SK-N-SH (cell line): ENCODE measurements at regions not wholly inside any gene's neighbourhood (a gene's known extent, or its start where the extent isn't known, plus 50 kb on each side); places are given as distances from the start of the nearest gene placed in this dataset.

Source experiments
- CTCF ChIA-PET: fragments of 300-600, 350-600 bp; formaldehyde crosslinking; extraction: SDS; loops from one replicate; lab custom pipeline; 2021; lab: Yijun Ruan, JAX
- POLR2A ChIA-PET: fragments of 350-600 bp; sonication (Branson Sonifier 250); formaldehyde crosslinking; extraction: SDS; loops from one replicate; lab custom pipeline; 2020; ENCODE audit warnings: antibody characterized with exemption, inconsistent platforms; lab: Yijun Ruan, JAX
- DNase-seq: peaks from one replicate; pipeline ENCODE4 v3.0.0; 2012
- H2AFZ ChIP-seq: fragments of 200-600 bp; sonication (generic); 2 replicates; pipeline ENCODE4 v1.8.1; 2016; ENCODE audit warnings: antibody characterized with exemption, mild to moderate bottlenecking, low read depth
- H3F3A ChIP-seq: fragments of 200-600 bp; sonication (generic); replicated peaks from 2 replicates; pipeline ENCODE3; 2016; ENCODE audit warnings: antibody characterized with exemption, mild to moderate bottlenecking; ENCODE audit not compliant: insufficient read depth
- H3K27ac ChIP-seq, 2 experiments: fragments of 200-500 bp in 1 of 2; fragments of 200-600 bp in 1 of 2; sonication (Bioruptor generic) in 1 of 2; sonication (generic), shearing (Covaris generic) in 1 of 2; 2 replicates each; pipeline versions ENCODE4 v1.5.1 to v1.6.1; 2014 to 2016; ENCODE audit warnings: low read depth in 2 of 2, inconsistent platforms in 1 of 2, low read length in 1 of 2, mild to moderate bottlenecking in 1 of 2, mixed read lengths in 1 of 2
- H3K27me3 ChIP-seq: fragments of 200-600 bp; sonication (generic), shearing (Covaris generic); 2 replicates; pipeline ENCODE4 v1.6.1; 2016; ENCODE audit warnings: mixed run types; ENCODE audit not compliant: insufficient read depth
- H3K36me3 ChIP-seq, 2 experiments: fragments of 200-500 bp in 1 of 2; fragments of 200-600 bp in 1 of 2; sonication (Bioruptor generic) in 1 of 2; sonication (generic) in 1 of 2; replicated peaks in 1 of 2; 2 replicates each; pipeline versions ENCODE3 to v1.5.1; 2014 to 2016; ENCODE audit warnings: low read length in 1 of 2, mild to moderate bottlenecking in 1 of 2; ENCODE audit not compliant: insufficient read depth in 2 of 2, control insufficient read depth in 1 of 2
- H3K4me1 ChIP-seq, 2 experiments: fragments of 200-500 bp in 1 of 2; fragments of 200-600 bp in 1 of 2; sonication (Bioruptor generic) in 1 of 2; sonication (generic), shearing (Covaris generic) in 1 of 2; 2 replicates each; pipeline versions ENCODE4 v1.5.1 to v1.6.1; 2014 to 2016; ENCODE audit warnings: low read depth in 1 of 2, low read length in 1 of 2, mixed run types in 1 of 2; ENCODE audit not compliant: insufficient read depth in 2 of 2, control insufficient read depth in 1 of 2
- H3K4me2 ChIP-seq: fragments of 200-600 bp; sonication (generic), shearing (Covaris generic); 2 replicates; pipeline ENCODE4 v1.6.1; 2017; ENCODE audit warnings: mixed run types
- H3K4me3 ChIP-seq, 2 experiments: fragments of 200-500 bp in 1 of 2; fragments of 200-600 bp in 1 of 2; sonication (Bioruptor generic) in 1 of 2; sonication (generic), shearing (Covaris generic) in 1 of 2; 2 replicates each; pipeline versions ENCODE4 v1.5.1 to v1.8.1; 2014 to 2016; ENCODE audit warnings: low read depth in 2 of 2, inconsistent platforms in 1 of 2, low read length in 1 of 2, mild to moderate bottlenecking in 1 of 2, mixed read lengths in 1 of 2, moderate library complexity in 1 of 2
- H3K79me2 ChIP-seq: fragments of 200-600 bp; sonication (generic); 2 replicates; pipeline ENCODE4 v1.8.1; 2017; ENCODE audit warnings: mild to moderate bottlenecking; ENCODE audit not compliant: insufficient read depth
- H3K9ac ChIP-seq: fragments of 200-600 bp; sonication (generic); 2 replicates; pipeline ENCODE4 v1.6.1; 2017; ENCODE audit warnings: mixed run types
- H3K9me2 ChIP-seq: fragments of 200-600 bp; sonication (generic); 2 replicates; pipeline ENCODE4 v1.6.1; 2017; ENCODE audit warnings: mixed run types
- H3K9me3 ChIP-seq: fragments of 200-600 bp; sonication (generic); 2 replicates; pipeline ENCODE4 v1.6.1; 2017; ENCODE audit warnings: mixed run types, mild to moderate bottlenecking, moderate library complexity
- H4K20me1 ChIP-seq: fragments of 200-600 bp; sonication (generic); 2 replicates; pipeline ENCODE4 v1.6.1; 2017; ENCODE audit warnings: mild to moderate bottlenecking, mixed run types; ENCODE audit not compliant: insufficient read depth
- CTCF ChIP-seq: fragments of 200-600 bp; sonication (generic); IDR thresholded peaks from 2 replicates; pipeline ENCODE4 v1.6.1; 2017; ENCODE audit warnings: antibody characterized with exemption, mild to moderate bottlenecking, moderate library complexity
- EZH2phosphoT487 ChIP-seq: fragments of 200-600 bp; sonication (generic); IDR thresholded peaks from 2 replicates; pipeline ENCODE4 v1.6.1; 2017; ENCODE audit warnings: low read depth, mixed run types, mild to moderate bottlenecking, antibody characterized with exemption, moderate library complexity, borderline replicate concordance
- FOXJ3 ChIP-seq: sonication (generic); formaldehyde crosslinking; IDR thresholded peaks from 2 replicates; pipeline ENCODE4 v1.5.1; 2020; ENCODE audit warnings: mild to moderate bottlenecking, missing genetic modification reagents
- GABPA ChIP-seq: IDR thresholded peaks from 2 replicates; pipeline ENCODE4 v1.4.0; 2012; ENCODE audit warnings: low read depth, mild to moderate bottlenecking
- GATA2 ChIP-seq: sonication (generic); formaldehyde crosslinking; IDR thresholded peaks from 2 replicates; pipeline ENCODE4 v1.5.0; 2020; ENCODE audit warnings: mild to moderate bottlenecking, missing genetic modification reagents
- IRF3 ChIP-seq: fragments of 150-350 bp; IDR thresholded peaks from 2 replicates; pipeline ENCODE4 v1.6.1; 2016; ENCODE audit warnings: mild to moderate bottlenecking, low read depth, low read length
- MEF2A ChIP-seq: IDR thresholded peaks from 2 replicates; pipeline ENCODE4 v1.4.0; 2012; ENCODE audit warnings: low read depth, borderline replicate concordance
- PBX3 ChIP-seq: IDR thresholded peaks from 2 replicates; pipeline ENCODE4; 2012
- POLR2AphosphoS5 ChIP-seq: IDR thresholded peaks from 2 replicates; pipeline ENCODE4 v1.6.1; 2012; ENCODE audit warnings: low read depth, low read length
- RAD21 ChIP-seq: IDR thresholded peaks from 2 replicates; pipeline ENCODE4 v1.6.1; 2012; ENCODE audit warnings: mild to moderate bottlenecking, low read length
- RCOR1 ChIP-seq: fragments of 150-350 bp; IDR thresholded peaks from 2 replicates; pipeline ENCODE4 v1.6.1; 2017; ENCODE audit warnings: antibody characterized with exemption, low read length
- RXRA ChIP-seq: IDR thresholded peaks from 2 replicates; pipeline ENCODE4 v1.4.0; 2012; ENCODE audit warnings: low read depth, mild to moderate bottlenecking, borderline replicate concordance
- TAF1 ChIP-seq: IDR thresholded peaks from 2 replicates; pipeline ENCODE4 v1.6.1; 2012; ENCODE audit warnings: low read depth, mild to moderate bottlenecking, low read length, moderate library complexity, borderline replicate concordance
- USF1 ChIP-seq: IDR thresholded peaks from 2 replicates; pipeline ENCODE4 v1.4.0; 2012; ENCODE audit warnings: low read depth, borderline replicate concordance
- WGBS: methylation state at CpG from one replicate; pipeline ENCODE4 v1.1.6; 2017; ENCODE audit warnings: low lambda C conversion rate; 5-methylcytosine and 5-hydroxymethylcytosine counted together
- TF ChIP-seq, protein P1 (sequence below): IDR thresholded peaks from 2 replicates; pipeline ENCODE4 v1.6.1; 2012; ENCODE audit warnings: mild to moderate bottlenecking, low read depth, low read length, moderate library complexity
- TF ChIP-seq, protein P2 (sequence below): fragments of 150-350 bp; IDR thresholded peaks from 2 replicates; pipeline ENCODE4 v1.6.1; 2017; ENCODE audit warnings: antibody characterized with exemption, low read length, low read depth, borderline replicate concordance

DNA sequence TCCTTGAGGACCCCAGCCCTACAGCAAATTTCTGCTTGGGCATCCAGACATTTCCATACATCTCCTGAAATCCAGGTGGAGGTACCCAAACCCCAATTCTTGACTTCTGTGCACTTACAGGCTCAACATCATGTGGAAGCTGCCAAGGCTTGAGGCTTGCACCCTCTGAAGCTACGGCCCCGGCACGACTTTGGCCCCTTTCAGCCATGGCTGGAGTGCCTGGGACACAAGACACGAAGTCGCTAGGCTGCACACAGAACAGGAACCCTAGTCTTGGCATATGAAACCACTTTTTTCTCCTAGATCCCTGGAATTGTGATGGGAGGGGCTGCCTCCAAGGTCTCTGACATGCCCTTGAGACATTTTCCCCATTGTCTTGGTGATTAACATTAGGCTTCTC, 1417.7 kb downstream of the ARAP2 start:
- CTCF ChIA-PET: no interaction called here
- Histone ChIP-seq H3K36me3 (no peaks in the 10 kb centered on the region), H2AFZ (no peak overlapping the region), H3K4me1 (no peaks in the 10 kb centered on the region), H4K20me1 (no peaks in the 10 kb centered on the region), H3K27me3 (no peaks in the 10 kb centered on the region), H3K79me2 (no peaks in the 10 kb centered on the region), H3K4me3 (no peak overlapping the region), H3K9ac (no peak overlapping the region), H3K9me2 (no peaks in the 10 kb centered on the region), H3K9me3 (no peaks in the 10 kb centered on the region), H3K27ac (no peak overlapping the region), H3K4me2 (no peak overlapping the region), H3F3A (no peaks in the 10 kb centered on the region)
- POLR2A ChIA-PET: no interaction called here
- no peak for TF ChIP-seq GATA2 (CRISPR knock-in tag)
- no peak for TF ChIP-seq GABPA
- no peak for TF ChIP-seq TAF1
- TF ChIP-seq CTCF: no peak
- no peak for TF ChIP-seq USF1
- TF ChIP-seq EZH2phosphoT487: no peak
- TF ChIP-seq RCOR1: no peak
- TF ChIP-seq, protein P1, sequence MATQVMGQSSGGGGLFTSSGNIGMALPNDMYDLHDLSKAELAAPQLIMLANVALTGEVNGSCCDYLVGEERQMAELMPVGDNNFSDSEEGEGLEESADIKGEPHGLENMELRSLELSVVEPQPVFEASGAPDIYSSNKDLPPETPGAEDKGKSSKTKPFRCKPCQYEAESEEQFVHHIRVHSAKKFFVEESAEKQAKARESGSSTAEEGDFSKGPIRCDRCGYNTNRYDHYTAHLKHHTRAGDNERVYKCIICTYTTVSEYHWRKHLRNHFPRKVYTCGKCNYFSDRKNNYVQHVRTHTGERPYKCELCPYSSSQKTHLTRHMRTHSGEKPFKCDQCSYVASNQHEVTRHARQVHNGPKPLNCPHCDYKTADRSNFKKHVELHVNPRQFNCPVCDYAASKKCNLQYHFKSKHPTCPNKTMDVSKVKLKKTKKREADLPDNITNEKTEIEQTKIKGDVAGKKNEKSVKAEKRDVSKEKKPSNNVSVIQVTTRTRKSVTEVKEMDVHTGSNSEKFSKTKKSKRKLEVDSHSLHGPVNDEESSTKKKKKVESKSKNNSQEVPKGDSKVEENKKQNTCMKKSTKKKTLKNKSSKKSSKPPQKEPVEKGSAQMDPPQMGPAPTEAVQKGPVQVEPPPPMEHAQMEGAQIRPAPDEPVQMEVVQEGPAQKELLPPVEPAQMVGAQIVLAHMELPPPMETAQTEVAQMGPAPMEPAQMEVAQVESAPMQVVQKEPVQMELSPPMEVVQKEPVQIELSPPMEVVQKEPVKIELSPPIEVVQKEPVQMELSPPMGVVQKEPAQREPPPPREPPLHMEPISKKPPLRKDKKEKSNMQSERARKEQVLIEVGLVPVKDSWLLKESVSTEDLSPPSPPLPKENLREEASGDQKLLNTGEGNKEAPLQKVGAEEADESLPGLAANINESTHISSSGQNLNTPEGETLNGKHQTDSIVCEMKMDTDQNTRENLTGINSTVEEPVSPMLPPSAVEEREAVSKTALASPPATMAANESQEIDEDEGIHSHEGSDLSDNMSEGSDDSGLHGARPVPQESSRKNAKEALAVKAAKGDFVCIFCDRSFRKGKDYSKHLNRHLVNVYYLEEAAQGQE: no peak
- TF ChIP-seq PBX3: no peak
- no peak for TF ChIP-seq MEF2A
- no peak for TF ChIP-seq IRF3
- TF ChIP-seq, protein P2, sequence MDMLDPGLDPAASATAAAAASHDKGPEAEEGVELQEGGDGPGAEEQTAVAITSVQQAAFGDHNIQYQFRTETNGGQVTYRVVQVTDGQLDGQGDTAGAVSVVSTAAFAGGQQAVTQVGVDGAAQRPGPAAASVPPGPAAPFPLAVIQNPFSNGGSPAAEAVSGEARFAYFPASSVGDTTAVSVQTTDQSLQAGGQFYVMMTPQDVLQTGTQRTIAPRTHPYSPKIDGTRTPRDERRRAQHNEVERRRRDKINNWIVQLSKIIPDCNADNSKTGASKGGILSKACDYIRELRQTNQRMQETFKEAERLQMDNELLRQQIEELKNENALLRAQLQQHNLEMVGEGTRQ: no peak
- TF ChIP-seq RAD21: no peak
- no peak for TF ChIP-seq RXRA
- no peak for TF ChIP-seq FOXJ3
- TF ChIP-seq POLR2AphosphoS5: no peak
- WGBS: 9% methylated on average over 3 of the region's 5 CpGs
- no peak for DNase-seq
